NCI-H748 treated with DMSO at 0.1 percent for 48 hours (cell line): ENCODE measurements at regions not wholly inside any gene's neighbourhood (a gene's known extent, or its start where the extent isn't known, plus 50 kb on each side); places are given as distances from the start of the nearest gene placed in this dataset.
A peak's percentile ranks its signal among the peaks of the same experiment; 100 is the strongest.
"Not testable (repeated sequence)": the region's sequence is repeated elsewhere in the genome, so short reads cannot be mapped to it uniquely, and the experiment has no call there.

Experiments
- DNase-seq: peaks from one replicate; lab custom pipeline; 2025; lab: John Stamatoyannopoulos, UW

DNA sequence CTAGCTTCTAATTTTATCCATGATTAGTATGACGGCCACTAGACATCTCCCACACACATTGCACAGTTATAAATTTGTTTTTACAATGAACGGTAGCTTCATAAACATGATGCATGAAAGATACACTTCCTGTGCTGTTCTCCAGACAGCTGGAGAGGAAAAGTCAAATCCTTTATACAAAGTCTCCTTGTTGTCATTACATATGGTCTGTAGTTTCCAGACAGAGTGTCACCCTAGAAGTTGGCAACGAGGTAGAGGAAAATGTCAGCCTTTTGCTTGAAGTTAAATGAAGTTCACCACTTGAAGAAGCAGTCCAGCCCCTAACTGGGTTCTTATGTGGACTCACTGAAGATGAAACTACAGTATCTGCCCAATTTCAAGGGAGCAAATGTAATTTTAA lies 253.0 kb upstream of the P2RY1 start:
- DNase-seq: no peak

- DNase-seq: no peak
Measured at GRCh38 chr3:152583963-152584362, 251.0 kb upstream of the P2RY1 start.

DNA sequence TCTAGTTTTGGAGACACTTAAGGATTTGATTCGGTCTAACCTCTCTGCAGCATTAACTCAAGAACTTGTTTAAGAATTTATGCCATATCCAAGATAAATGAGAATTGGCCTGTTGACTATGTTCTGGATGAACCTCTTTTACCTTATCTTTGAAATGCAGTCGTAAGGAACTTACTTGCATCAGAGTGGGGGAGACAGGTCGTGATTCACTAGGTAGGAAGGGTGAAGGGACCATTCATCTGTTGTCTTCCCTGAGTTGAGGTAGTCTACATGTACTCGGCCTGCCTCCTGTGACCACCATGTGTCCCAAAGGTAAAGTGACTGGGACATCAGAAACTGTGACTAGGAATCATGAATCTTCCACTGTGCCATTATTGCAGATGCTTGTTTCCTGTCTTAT lies 248.0 kb upstream of the P2RY1 start:
- no peak for DNase-seq

GRCh38 chr3:152587861-152588260 lies 247.1 kb upstream of the P2RY1 start:
- no peak for DNase-seq

DNA sequence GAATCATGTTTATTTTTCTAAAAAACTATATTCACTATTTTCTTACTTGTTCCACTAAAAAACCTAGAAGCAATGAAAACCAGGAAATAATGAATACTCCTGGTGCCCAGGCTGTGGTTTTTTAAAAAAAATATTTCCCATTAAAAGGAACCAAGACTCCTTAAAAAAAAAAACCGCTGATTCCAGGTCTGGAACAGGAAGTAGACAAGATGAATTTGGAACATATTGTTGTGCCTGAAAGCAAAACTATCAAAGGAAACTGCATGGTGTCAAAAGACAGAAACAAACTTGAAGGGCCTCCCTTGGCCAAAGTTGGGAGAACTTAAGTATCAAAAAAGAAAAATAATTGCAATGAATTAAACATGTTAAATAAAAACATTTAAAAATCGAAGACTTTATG lies 245.3 kb upstream of the P2RY1 start:
- no peak for DNase-seq

DNA sequence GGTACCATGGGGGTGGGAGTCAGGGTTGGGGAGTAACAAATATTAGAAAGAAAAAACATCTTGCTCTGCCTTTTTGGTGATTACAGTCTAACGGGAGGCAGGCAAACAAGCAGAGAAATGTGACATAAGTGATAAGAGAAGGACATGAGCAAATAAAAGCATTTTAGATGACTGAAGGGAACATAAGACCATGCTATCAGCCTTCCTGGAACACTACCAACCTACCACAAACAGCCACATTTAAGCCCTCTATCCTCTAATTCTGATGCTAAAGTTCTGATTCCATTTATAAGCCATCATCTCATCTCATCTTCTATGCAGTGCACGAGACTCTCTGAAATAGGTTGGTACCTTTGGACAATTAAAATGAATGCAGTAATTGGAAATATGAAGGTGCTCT lies 243.4 kb upstream of the P2RY1 start:
- no peak for DNase-seq

DNA sequence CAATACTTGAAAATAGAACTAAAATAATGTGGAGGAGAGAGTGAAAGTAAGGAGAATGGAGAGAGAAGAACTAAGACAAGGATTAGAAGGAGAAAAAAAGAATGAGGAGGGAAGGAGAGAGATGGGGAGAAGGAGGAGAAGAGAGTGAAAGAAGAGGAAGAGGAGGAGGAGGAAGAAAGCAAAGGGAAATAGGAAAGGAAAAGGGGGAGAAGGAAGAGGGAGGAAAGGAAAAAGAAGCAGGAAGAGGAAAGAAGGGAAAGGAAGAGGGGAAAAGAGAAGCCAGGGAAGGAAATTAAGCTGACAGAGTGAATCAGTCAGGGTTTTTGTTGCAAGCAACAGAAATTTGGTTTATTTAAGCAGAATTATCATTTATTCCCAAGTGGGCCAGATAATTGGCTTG lies 241.7 kb upstream of the P2RY1 start:
- no peak for DNase-seq

DNA sequence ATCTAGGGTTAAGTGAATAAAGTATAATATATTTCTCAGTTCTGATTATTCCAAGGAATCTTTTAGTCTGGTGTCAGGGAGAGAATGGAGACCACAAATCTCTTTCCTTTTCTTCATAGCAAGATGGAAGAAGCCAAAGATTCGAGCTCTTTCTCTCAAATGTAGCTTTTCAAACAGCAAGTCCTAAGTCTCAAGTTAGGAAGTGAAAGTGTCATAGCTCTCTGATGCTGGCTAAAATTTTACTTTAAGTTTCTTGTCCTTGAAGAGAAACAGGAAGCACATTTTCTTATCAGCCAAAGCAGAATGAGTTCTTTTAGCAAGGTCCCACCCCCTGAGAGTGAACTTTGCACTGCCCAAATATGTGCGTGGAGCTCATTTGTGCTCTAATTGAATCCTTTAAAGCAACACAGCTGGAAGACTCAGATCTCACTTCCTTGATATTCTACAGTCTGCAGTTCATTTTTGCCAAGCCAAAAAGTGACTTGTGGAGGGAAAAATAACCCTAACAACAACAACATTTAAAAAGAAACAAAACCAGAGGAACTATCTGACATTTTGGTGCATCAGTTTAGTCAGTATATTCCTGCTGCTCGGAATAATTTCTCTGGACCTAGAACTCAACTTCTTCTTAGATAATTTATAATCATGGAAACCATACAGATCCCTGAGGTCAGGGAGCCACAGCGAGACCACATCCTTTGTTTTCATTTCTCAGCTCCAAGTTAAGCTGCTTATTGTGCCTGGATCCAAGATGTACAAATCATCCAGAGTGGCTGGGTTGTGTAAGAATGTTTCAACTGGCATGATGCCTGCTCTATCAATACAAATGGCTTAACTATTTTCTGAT lies 238.7 kb upstream of the P2RY1 start:
- no peak for DNase-seq

DNA sequence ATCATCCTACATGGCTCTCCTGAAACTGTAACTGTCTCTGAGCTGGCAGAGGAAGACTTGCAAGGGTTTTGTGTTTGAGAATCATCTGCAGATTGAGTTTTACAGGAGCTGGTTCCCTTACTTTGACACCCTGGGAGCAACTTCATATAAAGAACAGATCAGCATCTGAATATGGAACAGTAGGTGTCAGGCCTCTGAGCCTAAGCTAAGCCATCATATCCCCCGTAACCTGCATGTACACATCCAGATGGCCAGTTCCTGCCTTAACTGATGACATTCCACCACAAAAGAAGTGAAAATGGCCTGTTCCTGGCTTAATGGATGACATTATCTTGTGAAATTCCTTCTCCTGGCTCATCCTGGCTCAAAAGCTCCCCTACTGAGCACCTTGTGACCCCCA lies 238.1 kb upstream of the P2RY1 start:
- not testable (repeated sequence) for DNase-seq

DNA sequence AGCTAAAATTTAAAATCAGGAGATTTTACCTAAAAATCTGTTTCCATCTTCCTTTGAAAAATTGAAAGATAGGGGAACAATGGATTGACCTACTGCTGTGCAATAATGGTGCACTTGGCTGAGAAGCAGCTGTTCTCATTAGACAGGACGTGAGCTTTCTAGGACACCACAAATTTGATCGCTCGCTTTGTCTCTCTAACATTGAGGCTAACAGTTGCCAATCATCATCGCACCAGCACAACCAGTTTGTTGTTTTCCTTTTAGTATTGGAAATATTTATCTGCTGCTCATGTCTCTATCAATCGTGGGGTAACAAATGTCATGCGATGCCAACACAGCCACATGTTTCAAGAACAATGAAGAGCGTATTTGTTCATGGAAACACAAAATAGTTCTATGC lies 228.8 kb upstream of the P2RY1 start:
- DNase-seq: peak; percentile 19

DNA sequence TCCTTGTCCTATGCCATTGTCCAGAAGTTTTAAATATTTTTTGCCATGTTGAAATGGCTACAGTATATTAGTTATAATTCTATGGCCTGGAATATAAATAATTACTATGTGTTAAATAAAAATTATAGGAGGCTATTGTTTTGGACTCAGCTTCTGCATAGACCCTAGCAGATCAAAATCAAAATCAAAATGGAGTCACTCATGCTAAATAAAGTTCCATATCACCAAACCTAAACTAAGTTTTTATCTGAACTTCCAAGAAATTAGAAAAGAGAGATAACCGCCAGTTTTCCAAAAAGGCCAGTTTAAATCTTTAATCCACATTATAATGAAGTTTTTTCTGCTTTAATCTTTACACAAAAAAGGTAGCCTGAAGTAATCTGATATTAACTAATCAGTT lies 227.8 kb upstream of the P2RY1 start:
- no peak for DNase-seq

DNA sequence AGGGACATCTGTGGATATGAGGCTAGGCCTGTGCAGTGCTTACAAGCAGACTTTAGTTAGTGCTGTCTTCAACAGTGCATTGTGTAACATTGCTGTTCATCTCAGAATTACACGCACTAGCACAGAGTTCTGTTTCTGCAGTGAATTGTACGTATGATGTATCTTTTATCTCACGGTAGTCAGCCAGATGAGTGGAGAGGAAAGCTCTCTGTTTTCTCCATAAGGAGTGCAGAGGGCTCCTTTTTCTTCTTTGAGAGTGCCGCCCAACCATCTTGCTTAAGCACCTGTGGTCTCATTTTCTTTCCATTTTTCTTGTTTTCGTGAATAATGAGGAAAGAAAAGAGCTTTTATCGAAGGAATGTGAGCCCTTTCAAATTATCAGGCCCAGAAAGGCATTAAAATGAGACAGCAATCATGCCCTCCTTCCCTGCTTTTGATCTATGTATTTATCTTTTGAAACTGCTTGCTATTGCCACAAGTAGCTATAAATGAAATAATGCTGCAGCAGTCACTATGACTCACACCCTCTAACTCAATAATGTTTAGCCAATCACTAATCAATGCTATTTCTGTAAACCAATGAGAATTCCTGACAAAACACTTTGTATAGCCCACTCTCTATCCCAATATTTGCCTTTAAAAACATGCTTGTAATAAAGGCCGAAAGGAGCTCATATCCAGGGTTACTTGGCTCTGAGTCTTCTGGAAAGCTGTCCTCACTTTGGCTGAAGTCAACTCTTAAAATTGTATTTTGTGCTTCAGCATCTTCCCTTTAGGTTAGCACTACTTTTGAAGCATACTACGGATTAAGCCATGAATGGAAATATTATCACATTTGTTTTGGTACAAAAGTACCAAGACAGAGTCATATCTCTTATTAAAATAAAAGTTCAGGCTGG lies 226.0 kb upstream of the P2RY1 start:
- no peak for DNase-seq

GRCh38 chr3:152609891-152610290 lies 225.0 kb upstream of the P2RY1 start:
- DNase-seq: no peak

GRCh38 chr3:152610622-152611021 lies 224.3 kb upstream of the P2RY1 start:
- DNase-seq: no peak

- no peak for DNase-seq
Measured at GRCh38 chr3:152611905-152612304, 223.0 kb upstream of the P2RY1 start.

DNA sequence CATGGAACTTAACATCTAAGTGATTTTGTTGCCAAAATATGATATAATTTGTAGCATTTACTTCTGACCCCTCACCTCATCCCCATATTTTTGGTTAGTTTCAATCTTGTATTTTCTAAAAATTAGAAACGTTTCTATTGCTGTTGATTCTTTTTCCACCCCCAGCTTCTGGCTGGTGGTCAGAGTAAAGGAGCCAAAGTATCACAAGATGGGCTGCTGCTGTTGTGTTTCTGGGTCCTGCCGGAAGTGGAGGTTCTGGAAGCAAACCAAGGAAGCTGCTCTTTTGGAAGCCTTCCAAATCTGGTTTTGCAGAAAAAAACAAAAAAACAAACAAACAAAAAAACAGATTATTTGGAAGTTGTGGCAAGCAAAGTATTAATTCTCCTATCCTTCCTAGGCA lies 221.1 kb upstream of the P2RY1 start:
- DNase-seq: no peak

GRCh38 chr3:152615681-152616080 lies 219.2 kb upstream of the P2RY1 start:
- DNase-seq: no peak

DNA sequence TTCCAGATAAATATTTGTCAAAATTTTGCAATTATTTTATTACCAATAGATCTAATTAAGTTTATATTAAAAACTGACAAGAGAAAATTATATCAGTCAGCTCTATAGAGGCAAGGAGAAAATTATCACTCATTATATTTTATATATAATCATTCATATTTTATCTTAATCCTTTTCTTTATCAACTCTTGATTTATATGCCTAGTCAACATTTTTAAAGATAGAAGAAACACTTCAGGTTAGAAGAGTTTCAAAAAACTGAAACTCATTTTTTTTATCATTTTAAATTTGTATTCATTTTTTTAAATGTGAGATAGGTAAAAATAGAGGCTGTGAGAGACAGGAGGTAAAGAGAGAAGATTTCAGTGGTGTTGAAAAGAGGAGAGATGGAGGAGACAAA lies 217.3 kb upstream of the P2RY1 start:
- no peak for DNase-seq

DNA sequence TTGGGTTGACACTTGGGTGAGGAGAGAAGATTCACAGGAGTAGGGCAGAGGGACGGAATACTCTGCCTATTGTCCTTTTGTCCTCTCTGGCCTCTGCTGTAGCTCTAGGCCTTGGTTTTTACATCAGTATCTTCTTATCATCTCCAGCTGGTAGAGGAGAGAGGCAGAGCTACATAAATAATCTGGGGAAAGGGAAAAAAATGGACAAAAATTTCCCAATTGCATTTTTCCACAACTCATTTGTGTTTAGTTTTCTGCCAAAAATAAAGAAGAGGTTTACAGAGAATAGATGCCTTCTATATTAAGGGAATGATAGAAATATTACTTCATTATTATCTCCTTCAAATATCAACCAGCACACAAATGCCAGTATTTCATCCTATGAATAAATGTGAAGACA lies 216.4 kb upstream of the P2RY1 start:
- DNase-seq: no peak

GRCh38 chr3:152619691-152620090 lies 215.2 kb upstream of the P2RY1 start:
- no peak for DNase-seq

DNA sequence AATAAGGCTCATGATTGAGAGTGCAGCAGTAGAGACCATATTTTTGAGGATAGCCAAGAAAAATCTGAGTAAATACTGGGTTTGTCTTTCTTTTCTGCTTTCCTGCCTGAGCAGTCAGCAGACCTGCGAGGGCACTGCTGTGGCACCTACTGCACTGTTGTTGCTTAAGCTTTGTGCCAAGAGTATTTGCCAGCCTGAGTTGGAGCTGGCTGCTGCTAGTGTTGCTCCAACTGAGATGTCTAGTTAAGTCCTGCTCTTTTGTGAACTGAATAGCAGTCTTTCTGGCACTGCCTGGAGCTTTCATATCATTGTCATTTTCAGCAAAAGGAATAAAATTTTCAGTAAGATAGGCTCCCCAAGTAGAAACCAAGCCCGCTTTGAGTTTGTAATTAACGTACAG lies 214.5 kb upstream of the P2RY1 start:
- DNase-seq: no peak

DNA sequence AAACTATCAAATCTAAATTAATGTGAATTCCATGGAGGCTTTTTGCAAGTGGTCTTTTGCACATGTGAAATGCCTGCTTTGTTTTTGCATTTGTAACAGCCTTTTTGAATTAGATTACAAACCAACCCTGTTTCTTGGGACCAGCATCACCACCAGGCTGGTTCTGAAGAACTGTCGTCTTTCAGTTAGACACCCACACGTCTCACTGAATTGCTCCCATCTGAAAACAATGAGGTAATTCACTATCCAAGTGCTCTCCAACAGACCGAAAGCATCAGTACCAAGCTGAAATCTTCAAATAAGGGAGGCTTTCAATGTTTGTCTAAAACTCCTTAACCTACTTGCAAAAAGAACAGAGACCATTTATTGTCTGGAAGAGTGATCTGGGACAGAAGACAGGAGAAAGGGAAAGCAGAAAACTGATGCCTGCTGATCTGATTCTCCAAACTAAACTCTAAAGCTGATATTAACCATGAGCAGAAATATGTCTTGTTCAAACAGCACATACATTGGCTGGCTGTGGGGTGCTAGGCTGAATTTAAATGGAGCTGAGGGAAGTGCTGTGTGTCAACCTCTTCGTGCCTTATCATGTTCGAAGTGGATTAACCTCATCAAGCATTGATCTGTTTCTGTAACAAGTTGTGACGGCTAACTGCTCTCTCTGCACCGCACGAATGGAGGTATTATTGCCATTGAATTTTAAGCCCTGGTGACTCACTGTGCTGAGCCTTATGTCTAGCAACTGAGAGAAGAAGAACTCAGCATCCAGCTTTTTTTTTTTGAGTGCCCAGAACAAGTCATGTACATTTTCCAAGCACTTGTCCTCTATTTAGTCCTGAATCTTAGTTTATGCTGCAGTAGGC lies 213.7 kb upstream of the P2RY1 start:
- DNase-seq: no peak
